ENCODE measurements at regions not wholly inside any gene's neighbourhood (a gene's known extent, or its start where the extent isn't known, plus 50 kb on each side); places are given as distances from the start of the nearest gene placed in this dataset.

GRCh38 chr16:52855463-52855862 is 197.2 kb downstream of the CHD9NB start:
- no peak overlapping the region for H3K27ac ChIP-seq
- no peak for TF ChIP-seq CTCF (conservative IDR thresholded peaks at IDR 0.05)
- no peak for TF ChIP-seq ZFX (IDR thresholded peaks at IDR 0.05)

GRCh38 chr16:52852978-52853377 is 199.7 kb downstream of the CHD9NB start:
- no peak overlapping the region for H3K27ac ChIP-seq
- TF ChIP-seq CTCF (conservative IDR thresholded peaks at IDR 0.05) (no peak), ZFX (IDR thresholded peaks at IDR 0.05) (no peak)

GRCh38 chr16:52851211-52851740 is 201.4 kb downstream of the CHD9NB start:
- H3K27ac ChIP-seq: no peak overlapping the region
- no peak for TF ChIP-seq CTCF (conservative IDR thresholded peaks at IDR 0.05)
- TF ChIP-seq ZFX (IDR thresholded peaks at IDR 0.05): no peak

- no peak overlapping the region for H3K27ac ChIP-seq
- TF ChIP-seq ZFX (IDR thresholded peaks at IDR 0.05) (no peak), CTCF (conservative IDR thresholded peaks at IDR 0.05) (no peak)
These were observed 209.3 kb downstream of the CHD9NB start for GRCh38 chr16:52843381-52843780.

GRCh38 chr16:52837251-52837650 is 215.4 kb downstream of the CHD9NB start:
- no peak for TF ChIP-seq CTCF (conservative IDR thresholded peaks at IDR 0.05)
- H3K27ac ChIP-seq: no peak overlapping the region

GRCh38 chr16:52834736-52835465 is 217.8 kb downstream of the CHD9NB start:
- no peak overlapping the region for H3K27ac ChIP-seq
- TF ChIP-seq ZFX (IDR thresholded peaks at IDR 0.05) (no peak), CTCF (conservative IDR thresholded peaks at IDR 0.05) (no peak)

- TF ChIP-seq ZFX (IDR thresholded peaks at IDR 0.05) (no peak), CTCF (conservative IDR thresholded peaks at IDR 0.05) (no peak)
- no peak overlapping the region for H3K27ac ChIP-seq
These were observed 219.9 kb downstream of the CHD9NB start for GRCh38 chr16:52832771-52833170.

All from C4-2B (cell line).